ENCODE measurements at regions not wholly inside any gene's neighbourhood (a gene's known extent, or its start where the extent isn't known, plus 50 kb on each side); places are given as distances from the start of the nearest gene placed in this dataset.

DNA sequence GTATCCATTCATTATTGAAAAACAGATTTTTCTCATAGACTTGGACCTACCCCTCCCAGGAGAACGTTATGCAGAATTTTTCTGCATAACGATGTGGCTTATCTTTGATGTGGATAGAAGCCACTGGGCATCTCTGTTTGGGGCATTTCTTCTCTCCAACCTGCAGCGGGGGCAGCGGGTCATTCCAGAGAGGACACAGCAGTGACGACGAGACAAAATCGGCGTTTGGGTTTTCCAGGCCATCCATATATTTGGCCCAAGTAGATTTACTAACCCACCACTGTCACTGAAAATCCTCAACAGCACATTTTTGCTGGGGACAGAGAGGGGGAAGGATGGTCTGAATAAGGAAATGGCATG, 299.3 kb upstream of the PITRM1 start:
- 66% methylated on average over 8 of the region's 8 CpGs for WGBS
- Histone ChIP-seq H3K4me3 (peak overlapping the region; percentile 24), H3K36me3 (no peaks in the 10 kb centered on the region), H3K27ac (peak overlapping the region; percentile 89), H3K9me3 (no peaks in the 10 kb centered on the region), H3K4me1 (peaks cover 63% of the 10 kb centered on the region), H3K27me3 (no peaks in the 10 kb centered on the region)
- DNase-seq (ENCODE audit: low spot score in 2 of 2) = no peak
- TF ChIP-seq POLR2AphosphoS5 (IDR thresholded peaks at IDR 0.05) (no peak), POLR2A (IDR thresholded peaks at IDR 0.05) (no peak), EP300 (IDR thresholded peaks at IDR 0.05) (no peak)
- TF ChIP-seq, protein P1, sequence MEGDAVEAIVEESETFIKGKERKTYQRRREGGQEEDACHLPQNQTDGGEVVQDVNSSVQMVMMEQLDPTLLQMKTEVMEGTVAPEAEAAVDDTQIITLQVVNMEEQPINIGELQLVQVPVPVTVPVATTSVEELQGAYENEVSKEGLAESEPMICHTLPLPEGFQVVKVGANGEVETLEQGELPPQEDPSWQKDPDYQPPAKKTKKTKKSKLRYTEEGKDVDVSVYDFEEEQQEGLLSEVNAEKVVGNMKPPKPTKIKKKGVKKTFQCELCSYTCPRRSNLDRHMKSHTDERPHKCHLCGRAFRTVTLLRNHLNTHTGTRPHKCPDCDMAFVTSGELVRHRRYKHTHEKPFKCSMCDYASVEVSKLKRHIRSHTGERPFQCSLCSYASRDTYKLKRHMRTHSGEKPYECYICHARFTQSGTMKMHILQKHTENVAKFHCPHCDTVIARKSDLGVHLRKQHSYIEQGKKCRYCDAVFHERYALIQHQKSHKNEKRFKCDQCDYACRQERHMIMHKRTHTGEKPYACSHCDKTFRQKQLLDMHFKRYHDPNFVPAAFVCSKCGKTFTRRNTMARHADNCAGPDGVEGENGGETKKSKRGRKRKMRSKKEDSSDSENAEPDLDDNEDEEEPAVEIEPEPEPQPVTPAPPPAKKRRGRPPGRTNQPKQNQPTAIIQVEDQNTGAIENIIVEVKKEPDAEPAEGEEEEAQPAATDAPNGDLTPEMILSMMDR (IDR thresholded peaks at IDR 0.05) = no peak

DNA sequence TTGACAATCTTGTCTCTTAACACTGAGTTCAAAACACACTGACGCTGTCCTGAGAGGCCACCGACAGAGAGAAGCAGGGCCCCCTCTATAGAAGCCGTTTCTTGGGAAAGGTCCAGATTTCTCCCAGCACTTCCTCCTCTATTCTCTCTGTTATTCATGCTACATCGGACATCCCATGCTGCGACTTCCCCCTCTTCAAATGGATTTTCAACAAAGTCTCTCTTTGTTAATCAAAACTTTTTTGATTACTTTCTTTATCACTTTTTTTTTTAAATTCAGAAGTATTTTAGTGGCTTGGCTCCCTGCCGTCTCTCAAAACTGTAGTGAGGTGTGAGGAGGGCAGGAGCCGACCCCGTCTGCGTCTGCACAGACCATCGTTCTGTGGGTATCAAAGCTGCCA, 298.9 kb upstream of the PITRM1 start:
- Histone ChIP-seq H3K4me3 (no peak overlapping the region), H3K9me3 (no peaks in the 10 kb centered on the region), H3K27ac (peak overlapping the region; percentile 89), H3K27me3 (no peaks in the 10 kb centered on the region), H3K36me3 (no peaks in the 10 kb centered on the region), H3K4me1 (peaks cover 66% of the 10 kb centered on the region)
- DNase-seq (ENCODE audit: low spot score in 2 of 2) = no peak
- 57% methylated on average over 10 of the region's 10 CpGs for WGBS
- TF ChIP-seq, protein P1 (IDR thresholded peaks at IDR 0.05) = no peak
- TF ChIP-seq POLR2AphosphoS5 (IDR thresholded peaks at IDR 0.05) (no peak), POLR2A (IDR thresholded peaks at IDR 0.05) (no peak), EP300 (IDR thresholded peaks at IDR 0.05) (no peak)

DNA sequence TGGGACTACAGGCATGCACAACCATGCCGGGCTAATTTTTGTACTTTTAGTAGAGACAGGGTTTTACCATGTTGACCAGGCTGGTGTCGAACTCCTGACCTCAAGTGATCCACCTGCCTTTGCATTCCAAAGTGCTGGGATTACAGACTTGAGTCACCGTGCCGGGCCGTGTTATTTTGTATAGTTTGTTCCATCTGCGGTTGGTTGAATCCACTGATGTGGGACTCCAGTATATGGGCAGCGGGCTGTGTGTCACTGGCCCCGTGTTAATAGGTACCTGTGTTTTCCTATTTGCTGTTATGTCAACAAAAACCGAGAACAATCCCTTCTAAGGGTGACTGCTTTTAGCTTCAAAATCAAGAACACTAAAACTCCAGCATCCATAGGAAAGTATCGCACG, 297.6 kb upstream of the PITRM1 start:
- TF ChIP-seq, protein P1 (IDR thresholded peaks at IDR 0.05) = no peak
- TF ChIP-seq POLR2AphosphoS5 (IDR thresholded peaks at IDR 0.05) = no peak
- no peak for TF ChIP-seq EP300 (IDR thresholded peaks at IDR 0.05)
- TF ChIP-seq POLR2A (IDR thresholded peaks at IDR 0.05) = no peak
- H3K36me3 ChIP-seq = no peaks in the 10 kb centered on the region
- peak overlapping the region; percentile 92 for H3K27ac ChIP-seq
- H3K4me1 ChIP-seq = peaks cover 78% of the 10 kb centered on the region
- H3K9me3 ChIP-seq = no peaks in the 10 kb centered on the region
- H3K4me3 ChIP-seq = no peak overlapping the region
- no peak for DNase-seq (ENCODE audit: low spot score in 2 of 2)
- H3K27me3 ChIP-seq = no peaks in the 10 kb centered on the region
- WGBS = 97% methylated on average over 11 of the region's 11 CpGs

DNA sequence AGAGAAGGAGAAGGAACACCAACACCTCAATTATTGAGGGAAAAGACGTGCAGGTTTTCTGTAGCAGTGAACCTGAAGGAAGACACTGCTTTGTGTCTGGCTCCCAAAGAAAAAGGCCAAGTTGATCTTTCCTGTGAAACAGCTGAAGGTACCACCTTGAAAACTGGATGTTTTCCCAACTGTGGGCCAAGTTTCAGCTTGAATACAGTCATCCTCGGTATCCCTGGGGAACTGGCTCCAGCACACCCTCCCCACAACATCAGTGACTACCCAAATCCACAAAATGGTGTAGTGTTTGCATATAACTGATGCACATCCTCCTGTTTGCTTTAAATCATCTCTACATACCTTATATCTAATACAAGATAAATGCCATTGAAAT, 297.0 kb upstream of the PITRM1 start:
- no peak for TF ChIP-seq EP300 (IDR thresholded peaks at IDR 0.05)
- TF ChIP-seq POLR2A (IDR thresholded peaks at IDR 0.05) = no peak
- TF ChIP-seq, protein P1 (IDR thresholded peaks at IDR 0.05) = no peak
- TF ChIP-seq POLR2AphosphoS5 (IDR thresholded peaks at IDR 0.05) = no peak
- H3K9me3 ChIP-seq = no peaks in the 10 kb centered on the region
- WGBS = 29% methylated on average over 2 of the region's 2 CpGs
- H3K27ac ChIP-seq = peak overlapping the region; percentile 92
- H3K4me3 ChIP-seq = peak overlapping the region; percentile 21
- no peaks in the 10 kb centered on the region for H3K27me3 ChIP-seq
- DNase-seq (ENCODE audit: low spot score in 2 of 2) = no peak
- no peaks in the 10 kb centered on the region for H3K36me3 ChIP-seq
- H3K4me1 ChIP-seq = peaks cover 84% of the 10 kb centered on the region

DNA sequence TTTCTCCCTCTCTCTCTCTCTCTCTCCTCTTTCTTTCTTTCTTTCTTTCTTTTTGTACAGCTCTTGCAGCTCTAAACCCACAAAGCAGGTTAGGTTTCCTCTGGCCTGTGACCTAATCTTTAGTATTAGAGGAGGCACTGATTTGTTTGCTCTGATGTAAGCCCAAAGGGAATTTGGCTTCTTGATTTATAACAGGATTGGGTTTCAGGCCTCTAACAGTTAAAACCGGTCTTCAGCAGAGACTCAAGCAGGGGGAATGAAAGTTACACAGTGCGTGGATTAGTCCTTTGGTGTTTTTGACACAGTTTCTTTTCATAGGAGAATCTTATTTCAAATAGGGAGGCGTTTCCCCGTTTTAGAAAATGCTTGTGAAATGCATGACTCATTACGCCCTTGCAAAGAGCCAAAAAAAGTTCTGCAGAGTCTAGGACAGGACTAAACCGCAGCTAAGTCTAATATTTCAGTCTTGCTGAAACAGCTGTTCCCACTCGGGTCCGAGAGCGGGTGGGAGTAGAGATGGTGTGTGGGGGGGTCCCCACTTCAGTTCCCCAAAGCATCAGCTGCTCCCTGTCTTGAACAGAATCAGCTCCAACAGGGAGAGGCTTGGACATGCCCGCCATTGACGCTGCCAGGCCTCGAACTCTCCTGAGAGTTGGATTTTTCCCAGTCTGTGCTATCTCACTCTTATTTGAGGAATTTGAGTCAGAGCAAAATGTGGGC, 296.5 kb upstream of the PITRM1 start:
- WGBS = 6% methylated on average over 12 of the region's 12 CpGs
- Histone ChIP-seq H3K36me3 (no peaks in the 10 kb centered on the region), H3K9me3 (no peaks in the 10 kb centered on the region), H3K27ac (peak overlapping the region; percentile 92), H3K27me3 (no peaks in the 10 kb centered on the region), H3K4me3 (peak overlapping the region; percentile 21), H3K4me1 (peaks cover 89% of the 10 kb centered on the region)
- DNase-seq (ENCODE audit: low spot score in 2 of 2) = peak; percentile 78 to 83
- TF ChIP-seq POLR2A (IDR thresholded peaks at IDR 0.05) (peak in 1 of 2 donors; percentile 74), EP300 (IDR thresholded peaks at IDR 0.05) (no peak), POLR2AphosphoS5 (IDR thresholded peaks at IDR 0.05) (peak; percentile 3 to 66 (median 50))
- TF ChIP-seq, protein P1 (IDR thresholded peaks at IDR 0.05) = no peak

Measured in suprapubic skin (tissue), 4 donors.